GM19463 (cell line): ENCODE measurements at regions not wholly inside any gene's neighbourhood (a gene's known extent, or its start where the extent isn't known, plus 50 kb on each side); places are given as distances from the start of the nearest gene placed in this dataset.

Experiments
- ATAC-seq: cut with Tn5 transposase; IDR thresholded peaks from one replicate; pipeline ENCODE4 v1.9.1; 2021; ENCODE audit warnings: mild to moderate bottlenecking, moderate library complexity; ENCODE audit not compliant: unreplicated experiment

DNA sequence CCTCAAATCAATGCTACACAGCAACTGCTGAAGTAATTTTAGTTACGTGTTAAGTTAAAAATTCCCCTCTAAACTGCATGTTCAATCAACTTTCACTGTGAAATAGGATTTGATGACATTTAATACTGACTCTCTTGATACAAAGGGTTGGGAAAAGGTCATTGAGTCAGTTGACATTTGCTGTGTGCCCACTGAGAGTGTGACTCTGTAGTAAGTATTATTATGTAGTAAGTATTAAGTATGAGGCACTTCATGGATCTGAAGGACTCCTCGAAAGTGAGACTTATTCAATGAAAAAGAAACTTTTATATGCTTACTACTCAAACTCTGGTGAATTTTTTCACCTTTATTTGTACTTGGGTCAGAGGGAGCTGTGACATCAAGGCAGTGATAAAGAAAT lies 83.1 kb upstream of the S1PR1 start:
- no peak for ATAC-seq

DNA sequence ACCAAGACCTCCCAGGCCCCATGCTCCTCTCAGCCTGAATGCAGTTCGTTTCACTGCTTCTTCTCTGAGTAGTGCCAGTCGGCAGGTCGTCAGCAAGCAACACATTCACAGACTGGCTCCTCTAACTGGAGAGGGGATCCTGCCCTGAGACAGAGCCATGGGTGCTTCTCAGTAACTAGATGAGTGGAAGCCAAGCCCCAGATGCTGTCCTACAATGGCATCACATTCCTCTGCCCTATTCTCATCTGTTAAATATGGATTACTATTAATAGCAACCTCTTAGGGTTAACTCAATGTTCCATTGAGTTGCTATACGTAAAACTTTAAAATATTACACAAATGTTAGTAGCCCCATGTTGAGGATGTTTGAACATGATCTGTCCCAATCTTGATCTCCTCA lies 84.2 kb upstream of the S1PR1 start:
- no peak for ATAC-seq

DNA sequence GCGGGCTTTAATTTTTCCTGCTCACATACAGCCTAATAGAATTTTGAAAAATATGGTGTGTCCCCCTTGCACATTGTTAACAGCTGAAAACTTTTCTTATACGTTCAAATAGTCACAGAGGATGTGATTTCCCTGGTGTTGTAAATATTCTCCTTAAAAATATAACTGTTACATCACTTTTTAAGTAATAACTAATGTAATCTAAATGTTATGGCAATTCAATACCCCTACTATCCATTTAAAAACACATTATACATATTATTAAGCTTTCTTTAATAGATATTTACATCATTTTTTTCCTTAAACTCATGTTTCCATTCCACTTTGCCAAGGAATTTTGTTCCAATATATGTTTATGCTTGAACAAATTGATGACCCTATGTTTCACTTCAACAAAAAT lies 85.5 kb upstream of the S1PR1 start:
- ATAC-seq: no peak

DNA sequence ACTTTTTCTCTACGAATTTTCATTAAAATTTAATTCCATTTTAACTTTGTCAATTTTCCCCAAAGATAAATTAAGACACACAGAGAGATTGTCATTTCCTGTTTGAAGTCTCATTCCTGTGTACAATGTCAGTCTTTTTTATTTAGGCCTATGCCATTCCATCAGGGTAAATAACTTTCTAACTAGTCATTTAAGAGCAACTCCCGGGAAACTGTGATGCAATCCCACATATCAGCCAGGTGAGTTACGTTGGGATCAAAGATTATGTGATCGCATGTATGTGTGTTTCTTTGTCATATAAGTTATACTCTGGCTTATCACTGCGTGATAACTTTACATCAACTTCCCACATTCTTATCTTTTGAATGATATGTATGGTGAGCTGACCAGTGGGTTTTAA lies 86.1 kb upstream of the S1PR1 start:
- ATAC-seq: no peak

DNA sequence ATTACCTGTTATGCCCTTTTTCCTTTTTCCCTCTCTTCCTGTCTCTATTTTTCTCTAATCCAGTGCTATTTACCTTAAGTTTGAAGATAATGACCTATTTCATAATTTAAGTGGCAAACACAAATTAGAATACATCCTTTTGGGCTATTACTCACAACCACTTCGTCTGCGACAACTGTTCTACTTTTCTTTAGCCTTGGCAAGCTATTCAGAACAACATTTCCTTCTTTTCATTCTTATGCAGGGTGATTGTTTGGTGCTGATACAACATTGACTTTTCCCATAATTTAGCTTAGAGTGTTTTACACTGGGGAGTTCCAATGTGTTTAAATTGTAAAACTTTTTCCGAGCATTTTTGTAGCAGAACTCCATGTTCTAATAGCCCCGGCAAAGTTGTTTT lies 86.6 kb upstream of the S1PR1 start:
- ATAC-seq: no peak

DNA sequence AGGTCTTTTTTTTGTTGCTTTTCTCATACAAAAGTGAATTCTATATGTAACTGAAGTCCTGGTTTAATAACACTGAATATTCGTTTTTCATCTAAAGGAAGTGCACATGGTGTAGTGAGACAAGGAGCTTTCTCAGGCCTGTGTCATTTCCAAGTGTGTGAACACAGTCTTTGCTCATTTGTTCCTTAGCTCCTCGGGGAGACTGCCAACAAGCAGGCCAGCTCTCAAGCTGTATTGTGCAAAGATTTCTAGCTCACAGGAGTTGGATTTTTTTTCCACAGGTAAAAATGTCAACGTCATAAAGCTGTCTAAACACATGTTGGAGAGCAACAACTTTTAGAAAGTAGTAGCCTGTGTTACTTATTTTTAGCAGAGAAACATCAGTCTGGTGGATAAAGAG lies 87.8 kb upstream of the S1PR1 start:
- no peak for ATAC-seq

DNA sequence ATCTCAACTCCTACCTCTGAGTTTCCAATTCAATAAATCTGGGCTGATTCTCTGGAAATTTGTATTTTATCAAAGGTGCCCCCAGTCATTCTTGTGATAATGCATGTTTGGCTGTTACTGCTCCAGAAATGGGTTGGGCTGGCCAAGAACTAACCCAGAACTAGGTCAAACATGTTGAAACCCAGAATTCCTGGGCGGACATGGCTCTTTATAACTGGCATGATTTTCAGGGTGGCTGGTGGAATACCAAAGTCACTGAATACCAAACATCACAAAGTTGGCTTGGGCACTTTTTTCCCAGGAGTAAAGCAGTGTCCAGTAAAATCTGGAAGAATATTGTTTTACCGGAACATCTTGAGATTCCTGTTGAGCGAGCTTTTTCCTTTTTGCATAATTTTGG lies 89.4 kb upstream of the S1PR1 start:
- no peak for ATAC-seq

DNA sequence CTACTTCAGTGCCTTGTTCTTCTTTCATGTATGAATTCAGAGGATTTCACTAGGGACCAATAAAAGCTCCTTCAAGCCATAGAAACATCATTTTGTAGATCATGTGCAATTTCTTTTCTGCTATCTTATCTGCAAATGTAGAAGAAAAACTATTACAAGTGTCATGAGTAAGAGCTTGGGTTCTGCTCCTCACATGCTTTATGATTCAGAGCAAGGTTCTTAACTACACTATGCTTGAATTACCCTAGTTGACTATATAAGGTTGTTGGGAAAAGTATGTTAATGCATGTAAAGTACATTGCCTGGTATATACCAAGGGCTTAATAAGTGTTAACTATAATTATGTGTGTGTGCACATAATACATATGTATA lies 91.4 kb upstream of the S1PR1 start:
- peak; percentile 25 for ATAC-seq

DNA sequence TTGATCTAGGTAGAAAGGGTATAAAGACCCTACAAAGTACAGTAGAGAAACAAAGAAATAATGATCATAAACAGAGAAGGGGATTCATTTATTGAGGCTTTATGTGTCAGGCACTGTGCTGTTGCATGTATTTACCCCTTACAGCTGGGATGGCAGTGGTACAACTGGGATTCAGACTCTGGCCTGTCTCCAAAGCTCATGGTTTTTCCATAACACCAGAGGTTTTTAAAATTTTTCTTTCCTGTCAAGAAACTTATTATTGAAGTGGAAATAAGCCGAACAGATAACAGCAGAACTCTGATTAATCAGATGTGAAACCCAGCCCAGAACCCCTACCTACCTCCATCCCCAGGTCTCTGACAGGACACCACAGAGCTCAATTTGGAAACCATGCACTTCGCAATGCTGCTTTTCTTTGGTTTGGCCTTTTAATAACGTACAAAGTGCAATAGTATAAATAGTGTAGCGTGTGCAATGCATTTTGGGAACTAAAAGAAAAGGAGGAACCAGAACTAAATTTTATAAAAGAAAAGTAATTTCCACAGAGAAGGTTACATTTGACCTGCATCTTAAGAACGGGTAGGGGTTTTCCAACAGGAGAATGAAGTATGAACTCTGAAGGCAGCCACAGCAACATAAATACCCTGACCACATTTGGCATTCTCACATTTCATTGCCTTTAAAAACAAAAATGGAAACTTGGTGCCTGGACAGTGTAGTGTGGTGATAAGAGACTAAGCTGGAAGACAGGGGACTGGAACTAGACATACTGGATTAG lies 92.0 kb upstream of the S1PR1 start:
- peak; percentile 59 for ATAC-seq

DNA sequence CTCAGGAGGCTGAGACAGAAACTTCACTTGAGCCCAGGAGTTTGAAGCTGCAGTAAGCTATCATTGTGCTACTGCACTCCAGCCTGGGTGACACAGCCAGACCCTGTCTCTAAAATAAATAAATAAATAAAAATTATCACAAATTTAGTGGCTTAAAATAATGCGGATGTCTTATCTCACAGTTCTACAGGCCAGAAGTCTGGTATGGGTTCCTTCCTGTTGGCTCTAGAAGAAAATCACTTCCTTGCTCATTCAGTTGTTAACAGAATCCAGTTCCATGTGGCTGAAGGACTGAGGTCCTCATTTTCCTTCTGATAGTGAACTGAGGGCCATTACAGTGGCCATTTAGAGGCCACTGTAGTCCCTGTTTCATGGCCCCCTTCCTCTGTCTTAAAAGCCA lies 94.6 kb upstream of the S1PR1 start:
- no peak for ATAC-seq

DNA sequence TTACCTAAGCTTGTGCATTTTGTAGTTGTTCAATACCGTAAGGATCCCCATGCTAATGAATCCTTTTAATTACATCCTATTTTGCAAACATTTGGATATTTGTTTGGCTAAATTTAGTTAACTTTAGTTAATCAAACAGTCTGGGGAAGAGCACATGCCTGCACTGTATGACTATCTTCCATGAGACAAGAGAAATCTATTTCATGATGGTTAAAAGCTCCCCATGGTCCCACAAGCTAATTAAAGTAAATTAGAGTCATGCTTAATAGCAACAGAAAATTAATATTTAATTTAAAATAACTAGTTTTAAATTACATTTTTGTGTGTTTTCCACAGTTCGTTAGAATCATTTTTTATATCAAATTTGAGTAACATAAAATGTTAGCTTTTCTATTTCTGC lies 95.4 kb upstream of the S1PR1 start:
- ATAC-seq: no peak

DNA sequence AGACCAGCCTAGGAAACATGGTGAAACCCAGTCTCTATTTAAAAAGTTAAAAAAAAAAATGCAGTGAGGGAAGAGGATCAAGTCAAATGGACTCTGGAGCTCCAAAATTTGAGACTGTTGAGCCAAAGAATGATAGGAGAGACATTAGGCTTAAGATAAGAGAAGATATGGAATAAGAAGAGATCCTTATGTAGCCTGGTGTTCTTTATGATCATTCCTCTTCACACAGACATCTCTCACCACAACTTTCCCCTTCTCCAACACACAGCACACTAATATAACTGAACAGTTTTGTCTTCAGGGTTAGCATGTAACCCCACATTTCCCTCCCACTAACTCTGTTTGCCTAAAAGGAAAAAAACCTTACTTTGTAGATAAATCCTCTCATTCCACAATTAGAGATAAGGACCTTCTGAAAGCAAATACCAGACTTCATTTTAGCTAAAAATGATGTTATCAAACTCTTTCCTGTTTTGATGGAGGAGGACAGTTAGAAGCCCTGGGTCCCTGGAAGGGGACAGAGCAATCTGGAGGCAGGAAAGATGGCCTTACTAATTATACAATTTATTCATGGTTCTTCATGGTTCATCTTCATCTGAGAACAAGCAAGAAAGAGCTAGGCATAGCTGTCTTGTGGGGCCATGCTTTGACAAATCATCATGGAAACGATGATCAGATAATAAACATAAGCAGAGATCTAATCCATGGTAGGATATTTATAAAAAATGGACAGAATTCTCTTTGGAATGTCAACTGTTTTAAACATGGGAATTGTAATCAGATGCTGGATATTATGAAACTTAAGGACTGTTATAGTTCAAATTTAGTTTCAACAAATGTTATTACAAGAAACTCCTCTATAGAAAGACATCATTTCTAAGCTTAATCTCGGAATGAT lies 96.7 kb upstream of the S1PR1 start:
- no peak for ATAC-seq

DNA sequence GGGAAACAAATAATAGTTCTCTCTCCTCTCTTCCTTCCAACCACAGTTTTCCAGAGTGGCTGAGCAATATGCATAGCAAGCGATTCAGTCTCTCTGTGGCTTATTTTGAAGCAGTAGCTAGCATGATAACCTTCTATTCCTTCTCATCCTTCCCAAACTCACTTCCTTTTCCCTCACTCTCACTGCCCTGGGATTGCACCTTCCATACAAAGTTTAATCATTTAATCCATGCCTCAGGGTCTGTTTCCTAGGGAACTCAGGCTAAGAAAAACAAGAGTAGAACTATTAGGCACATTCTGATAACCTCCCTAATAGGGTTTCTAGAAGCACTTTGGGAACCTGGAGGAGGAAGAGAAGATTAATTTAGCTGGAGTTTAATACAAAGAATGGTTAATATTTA lies 97.7 kb upstream of the S1PR1 start:
- no peak for ATAC-seq

DNA sequence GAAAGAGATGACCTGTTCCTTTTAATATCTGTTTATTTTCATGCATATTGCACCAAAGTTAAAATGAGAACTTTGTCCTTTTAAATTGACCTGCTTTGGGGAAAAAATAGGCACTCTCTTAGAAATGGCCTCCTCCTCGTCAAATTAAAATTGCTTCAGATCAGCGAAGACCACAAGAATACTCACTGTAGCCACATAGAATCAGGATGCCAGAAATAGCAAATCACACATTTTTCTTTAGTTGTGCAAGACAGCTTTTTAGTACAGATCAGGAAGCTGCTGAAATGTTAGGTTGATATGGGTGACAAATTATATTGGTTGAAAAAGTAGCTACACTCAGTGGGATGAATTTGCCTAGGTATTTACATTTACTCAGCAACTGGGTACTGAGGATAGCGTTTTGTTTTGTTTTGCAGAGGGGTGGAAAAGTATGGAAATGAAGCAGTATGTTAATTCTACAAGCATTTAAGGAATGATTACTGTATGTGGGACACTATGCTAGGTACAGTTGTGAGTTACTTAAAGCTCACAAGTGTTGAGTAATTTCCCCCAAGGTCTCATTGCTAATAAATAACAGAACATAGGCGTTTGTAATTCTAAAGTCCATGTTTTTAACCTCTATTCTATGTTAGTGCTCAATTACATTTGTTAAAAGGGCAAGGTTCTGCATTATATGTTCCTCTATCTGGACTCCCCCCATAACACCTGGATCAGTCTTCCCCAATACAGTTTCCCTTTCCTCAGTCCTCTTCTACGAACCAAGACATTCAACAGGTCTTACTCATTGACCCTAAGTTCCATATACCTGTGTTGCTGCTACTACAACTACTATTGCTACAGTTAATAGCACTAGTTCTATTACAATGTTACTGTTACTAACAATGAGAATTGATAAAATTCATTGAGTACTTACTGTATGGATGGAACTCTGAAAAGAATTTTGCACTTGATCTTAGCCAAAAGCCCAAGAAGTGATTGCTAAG lies 99.4 kb upstream of the S1PR1 start:
- ATAC-seq: peak; percentile 31

DNA sequence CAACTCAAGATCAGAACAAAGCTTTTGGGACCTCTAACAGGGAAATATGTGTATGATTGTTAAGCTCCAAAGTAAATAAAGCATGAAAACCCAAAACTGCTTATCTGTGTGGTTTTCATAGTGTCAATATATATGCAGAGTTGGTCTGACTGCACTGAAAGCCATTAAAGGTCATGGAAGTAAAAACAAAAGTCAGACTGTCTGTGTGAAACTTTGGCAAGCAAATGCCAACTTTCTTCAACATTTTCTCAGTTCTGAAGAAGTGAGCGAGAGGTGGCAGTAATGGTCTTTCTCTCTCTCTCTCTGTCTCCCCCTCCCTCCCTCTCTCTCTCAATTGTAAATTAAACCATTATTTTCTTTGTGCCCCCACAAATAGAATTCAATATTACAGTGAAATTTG lies 100.1 kb upstream of the S1PR1 start:
- peak; percentile 78 for ATAC-seq

DNA sequence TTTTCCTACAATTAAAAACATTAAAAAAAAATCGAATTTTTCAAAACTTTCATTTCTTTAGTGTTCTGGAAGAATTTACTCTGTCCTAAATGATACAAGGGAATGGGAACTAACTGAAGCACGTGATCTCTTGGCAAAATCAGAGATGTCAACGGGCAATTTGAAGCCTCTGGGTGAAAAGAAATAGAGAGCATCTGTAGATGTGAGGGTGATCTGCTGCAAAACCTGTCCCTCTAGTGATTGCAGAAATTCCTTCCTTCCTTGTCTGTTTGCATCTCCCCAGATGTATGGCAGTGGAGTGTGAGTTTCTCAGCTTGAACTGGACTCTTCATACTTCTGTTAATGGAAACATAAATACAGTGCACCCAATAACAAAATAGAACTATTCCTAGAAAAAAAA lies 100.5 kb upstream of the S1PR1 start:
- no peak for ATAC-seq

DNA sequence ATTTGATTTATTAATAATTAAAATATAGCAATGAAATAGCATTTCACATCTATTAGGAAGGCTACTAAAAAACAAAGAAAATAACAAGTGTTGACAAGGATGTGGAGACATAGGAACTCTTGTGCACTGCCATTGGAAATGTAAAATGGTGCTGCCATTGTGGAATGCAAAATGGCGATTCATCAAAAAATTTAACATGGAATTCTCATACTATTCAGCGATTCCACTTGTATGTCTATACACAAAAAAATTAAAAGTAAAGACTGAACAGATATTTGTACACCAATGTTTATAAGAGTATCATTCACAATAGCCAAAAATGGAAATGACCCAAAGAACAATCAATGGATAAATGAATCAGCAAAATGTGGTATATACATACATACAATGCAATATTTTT lies 101.3 kb upstream of the S1PR1 start:
- ATAC-seq: no peak

DNA sequence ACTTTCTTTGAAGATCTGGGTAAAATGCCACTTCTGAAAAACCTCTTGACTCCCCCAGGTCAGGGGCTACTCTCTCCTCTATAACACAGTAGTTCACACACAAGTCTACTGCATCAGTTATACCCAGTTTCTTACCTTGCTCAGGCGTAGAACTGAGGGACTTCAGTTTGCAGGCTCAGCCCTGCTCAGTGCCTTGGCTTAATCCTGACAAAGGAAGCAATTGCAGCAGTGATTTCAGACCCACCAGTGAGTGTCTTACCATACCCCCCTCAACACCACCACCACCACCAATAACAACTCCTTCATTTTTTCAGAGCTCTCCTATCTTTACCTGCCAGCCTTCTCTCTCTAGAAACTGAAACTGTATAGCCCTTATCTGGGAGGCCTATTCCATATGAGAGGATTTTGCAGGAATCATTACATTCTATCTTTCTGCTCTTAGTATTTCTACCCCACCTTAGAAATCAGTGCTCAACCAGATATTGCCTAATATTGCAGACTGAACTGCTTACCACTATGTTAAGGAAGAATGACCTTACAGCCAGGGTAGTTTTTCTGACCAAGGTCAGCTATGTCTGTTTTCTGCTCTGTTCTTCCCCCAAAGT lies 105.5 kb upstream of the S1PR1 start:
- ATAC-seq: no peak

DNA sequence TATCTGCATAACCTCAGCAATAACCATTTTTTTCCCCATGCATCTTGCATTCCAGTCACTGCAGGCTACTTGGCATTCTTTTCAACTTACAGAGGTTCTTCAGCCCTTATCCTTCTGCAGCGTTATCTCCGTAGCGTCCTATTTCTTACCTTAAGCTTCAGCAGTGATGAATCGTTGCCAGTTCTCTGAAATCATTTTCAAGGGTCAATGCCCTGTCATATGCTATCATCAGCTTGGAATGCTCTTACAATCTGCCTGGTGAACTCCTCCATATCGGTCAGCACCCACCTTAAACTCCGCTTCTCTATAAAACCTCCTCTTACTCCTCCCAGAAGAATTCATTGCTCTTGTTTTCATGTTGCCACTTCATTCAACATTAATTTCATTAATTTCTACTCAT lies 105.1 kb upstream of the DPH5 start:
- no peak for ATAC-seq

DNA sequence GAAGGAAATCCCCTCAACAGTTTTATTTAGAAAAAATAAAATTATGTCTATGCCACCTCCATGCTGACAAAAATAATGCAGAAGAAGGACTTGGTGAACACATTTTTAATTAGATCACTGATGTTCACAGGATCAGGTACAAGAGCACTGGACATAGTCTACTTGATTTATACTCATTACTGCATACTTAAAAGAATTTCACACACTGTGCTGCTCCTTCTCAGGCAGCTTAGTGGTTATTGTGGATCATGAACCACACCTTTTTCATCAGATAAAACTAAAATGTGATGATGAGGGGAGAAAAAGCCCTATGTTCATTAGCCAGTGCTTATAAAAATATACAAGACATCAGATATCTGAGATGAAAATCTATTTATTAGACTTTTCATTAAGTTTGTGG lies 103.3 kb upstream of the DPH5 start:
- no peak for ATAC-seq

DNA sequence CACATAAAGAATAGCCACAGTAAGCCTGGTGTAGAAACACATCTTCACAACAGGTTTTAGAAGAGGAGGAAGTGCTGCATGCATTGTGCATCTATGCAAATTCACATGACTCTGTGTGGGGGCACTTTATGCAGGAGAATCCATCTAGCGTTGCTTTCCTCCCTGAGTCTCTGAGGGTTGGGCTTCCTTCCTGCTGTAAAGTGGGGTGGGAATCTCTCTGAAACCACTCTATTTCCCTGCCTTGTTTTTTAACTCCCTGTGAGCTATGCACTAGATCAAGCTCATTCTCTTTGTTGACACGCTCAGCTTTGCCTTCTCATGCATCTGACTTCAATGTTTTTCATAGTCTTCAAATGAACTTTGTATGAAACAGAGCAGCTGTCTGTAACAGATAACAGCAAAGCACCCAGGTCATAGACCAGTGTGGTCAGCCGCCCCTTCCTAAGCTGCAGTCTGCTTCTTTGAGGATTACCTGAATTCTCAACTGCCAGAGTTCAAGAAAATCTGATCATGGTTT lies 102.7 kb upstream of the DPH5 start:
- ATAC-seq: peak; percentile 93
